ENCODE measurements at regions not wholly inside any gene's neighbourhood (a gene's known extent, or its start where the extent isn't known, plus 50 kb on each side); places are given as distances from the start of the nearest gene placed in this dataset.

- TF ChIP-seq POLR2A (IDR thresholded peaks at IDR 0.05) = no peak
- no peak for TF ChIP-seq CTCF (IDR thresholded peaks at IDR 0.05 in 4 of 5, conservative IDR thresholded peaks at IDR 0.05 in 1 of 5)
These were observed 518.1 kb upstream of the AKR1E2 start for GRCh38 chr10:4307910-4308309.
